Thymus (tissue), 11 donors: ENCODE measurements at regions not wholly inside any gene's neighbourhood (a gene's known extent, or its start where the extent isn't known, plus 50 kb on each side); places are given as distances from the start of the nearest gene placed in this dataset.

Experiments
- DNase-seq, 9 donors: peaks; one replicate each; pipeline ENCODE4 v3.0.0-alpha.2; 2013; ENCODE audit warnings: low spot score in 9 of 9, low read depth in 6 of 9, missing footprints in 1 of 9
- H3K27ac ChIP-seq, 2 donors: one replicate each; pipeline ENCODE4 v1.5.1; 2013; ENCODE audit warnings: control low read depth in 1 of 2, low read depth in 1 of 2, low read length in 1 of 2, mild to moderate bottlenecking in 1 of 2, moderate library complexity in 1 of 2
- H3K27me3 ChIP-seq, 2 donors: one replicate each; pipeline ENCODE4 v1.5.1; 2013; ENCODE audit warnings: low read length in 1 of 2; ENCODE audit not compliant: control insufficient read depth in 2 of 2, insufficient read depth in 1 of 2
- H3K36me3 ChIP-seq, 2 donors: one replicate each; pipeline ENCODE4 v1.5.1; 2013; ENCODE audit warnings: low read length in 1 of 2, mild to moderate bottlenecking in 1 of 2, moderate library complexity in 1 of 2; ENCODE audit not compliant: control insufficient read depth in 2 of 2, insufficient read depth in 2 of 2
- H3K4me1 ChIP-seq, 2 donors: one replicate each; pipeline ENCODE4 v1.5.1; 2013; ENCODE audit warnings: low read length in 2 of 2; ENCODE audit not compliant: control insufficient read depth in 2 of 2, insufficient read depth in 2 of 2
- H3K4me3 ChIP-seq, 2 donors: one replicate each; pipeline ENCODE4 v1.5.1; 2013; ENCODE audit warnings: low read length in 2 of 2, control low read depth in 1 of 2, mild to moderate bottlenecking in 1 of 2
- H3K9me3 ChIP-seq, 2 donors: one replicate each; pipeline ENCODE4 v1.5.1; 2013; ENCODE audit warnings: low read length in 1 of 2, mild to moderate bottlenecking in 1 of 2; ENCODE audit not compliant: control insufficient read depth in 2 of 2, insufficient read depth in 1 of 2
- WGBS: extraction: QIAGEN DNeasy Blood & Tissue Kit; methylation state at CpG from one replicate; pipeline ENCODE4 v1.1.7; 2013; 5-methylcytosine and 5-hydroxymethylcytosine counted together
- donor health status: healthy.

DNA sequence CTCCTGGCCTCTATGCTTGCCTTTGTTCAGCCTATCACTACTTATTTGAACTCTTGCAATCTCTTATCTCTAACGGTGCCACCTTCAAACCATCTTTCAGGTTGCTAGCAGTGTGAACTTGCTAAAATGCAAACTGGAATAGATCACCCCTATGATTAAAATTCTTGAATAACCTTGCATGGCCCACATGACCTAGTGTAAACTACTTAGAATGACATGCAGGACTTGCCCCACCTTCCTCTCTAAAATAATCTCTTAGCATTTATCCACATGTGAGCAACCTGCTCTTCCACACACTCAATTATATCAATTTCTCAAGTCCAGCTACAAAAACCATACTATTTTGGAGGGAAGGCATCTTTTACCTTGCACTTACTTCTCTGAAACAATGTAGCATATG, 137.6 kb downstream of the ETAA1 start:
- no peak overlapping the region for H3K27ac ChIP-seq
- no peaks in the 10 kb centered on the region for H3K9me3 ChIP-seq
- no peak for DNase-seq
- no peaks in the 10 kb centered on the region for H3K4me1 ChIP-seq
- 95% methylated on average over 1 of the region's 1 CpG for WGBS
- H3K27me3 ChIP-seq: no peaks in the 10 kb centered on the region
- no peaks in the 10 kb centered on the region for H3K36me3 ChIP-seq
- H3K4me3 ChIP-seq: no peak overlapping the region

GRCh38 chr2:67540962-67541361, 143.8 kb downstream of the ETAA1 start:
- Histone ChIP-seq H3K9me3 (peaks cover 0 to 23% of the 10 kb centered on the region in 2 donors), H3K36me3 (no peaks in the 10 kb centered on the region), H3K4me1 (no peaks in the 10 kb centered on the region), H3K27ac (no peak overlapping the region), H3K27me3 (no peaks in the 10 kb centered on the region), H3K4me3 (no peak overlapping the region)
- 93% methylated on average over 1 of the region's 1 CpG for WGBS
- no peak for DNase-seq

- DNase-seq: no peak
- Histone ChIP-seq H3K27ac (no peak overlapping the region), H3K4me1 (no peaks in the 10 kb centered on the region), H3K36me3 (no peaks in the 10 kb centered on the region), H3K4me3 (no peak overlapping the region), H3K9me3 (peaks cover 0 to 23% of the 10 kb centered on the region in 2 donors), H3K27me3 (no peaks in the 10 kb centered on the region)
- 99% methylated on average over 2 of the region's 2 CpGs for WGBS
Measured at GRCh38 chr2:67544286-67544685, 147.2 kb downstream of the ETAA1 start.

GRCh38 chr2:67548317-67549201, 151.4 kb downstream of the ETAA1 start:
- DNase-seq: no peak
- Histone ChIP-seq H3K4me1 (no peaks in the 10 kb centered on the region), H3K27me3 (no peaks in the 10 kb centered on the region), H3K9me3 (peaks cover 0 to 10% of the 10 kb centered on the region in 2 donors), H3K4me3 (no peak overlapping the region), H3K27ac (no peak overlapping the region), H3K36me3 (no peaks in the 10 kb centered on the region)
- WGBS: 93% methylated on average over 5 of the region's 5 CpGs

- Histone ChIP-seq H3K36me3 (no peaks in the 10 kb centered on the region), H3K4me1 (no peaks in the 10 kb centered on the region), H3K9me3 (no peaks in the 10 kb centered on the region), H3K4me3 (no peak overlapping the region), H3K27ac (no peak overlapping the region), H3K27me3 (no peaks in the 10 kb centered on the region)
- WGBS: 94% methylated on average over 3 of the region's 3 CpGs
- DNase-seq: no peak
Measured at GRCh38 chr2:67559156-67559555, 162.0 kb downstream of the ETAA1 start.

GRCh38 chr2:67560771-67561456, 163.8 kb downstream of the ETAA1 start:
- Histone ChIP-seq H3K36me3 (no peaks in the 10 kb centered on the region), H3K27me3 (no peaks in the 10 kb centered on the region), H3K4me1 (no peaks in the 10 kb centered on the region), H3K27ac (no peak overlapping the region), H3K9me3 (no peaks in the 10 kb centered on the region), H3K4me3 (no peak overlapping the region)
- 95% methylated on average over 4 of the region's 4 CpGs for WGBS
- DNase-seq: no peak

GRCh38 chr2:67561457-67561965, 164.4 kb downstream of the ETAA1 start:
- H3K9me3 ChIP-seq: peaks cover 0 to 3% of the 10 kb centered on the region in 2 donors
- no peak overlapping the region for H3K27ac ChIP-seq
- H3K27me3 ChIP-seq: no peaks in the 10 kb centered on the region
- WGBS: 96% methylated on average over 8 of the region's 8 CpGs
- no peaks in the 10 kb centered on the region for H3K36me3 ChIP-seq
- H3K4me1 ChIP-seq: no peaks in the 10 kb centered on the region
- no peak overlapping the region for H3K4me3 ChIP-seq
- DNase-seq: no peak

DNA sequence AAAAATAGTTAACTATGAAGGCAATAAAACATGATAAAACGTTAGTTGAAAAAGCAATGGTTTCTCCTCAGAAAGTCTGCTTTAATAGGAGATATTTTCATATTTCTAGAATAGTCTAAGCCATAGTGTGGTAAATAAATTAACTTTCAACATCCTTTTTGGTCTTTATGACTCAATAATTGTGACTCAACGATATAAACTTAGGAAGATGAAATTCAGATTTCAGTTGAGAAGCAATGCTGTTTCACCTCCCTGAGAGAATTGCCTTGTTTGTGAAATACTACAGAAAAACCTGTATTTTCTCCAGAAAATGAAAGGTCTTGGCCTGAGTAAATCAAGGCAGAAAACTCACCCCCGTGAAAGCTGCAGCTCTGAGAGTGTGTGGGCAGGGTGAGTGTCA, 166.9 kb downstream of the ETAA1 start:
- Histone ChIP-seq H3K4me1 (no peaks in the 10 kb centered on the region), H3K9me3 (peaks cover 0 to 3% of the 10 kb centered on the region in 2 donors), H3K27me3 (no peaks in the 10 kb centered on the region), H3K36me3 (no peaks in the 10 kb centered on the region), H3K27ac (no peak overlapping the region), H3K4me3 (no peak overlapping the region)
- no peak for DNase-seq
- 87% methylated on average over 3 of the region's 3 CpGs for WGBS

DNA sequence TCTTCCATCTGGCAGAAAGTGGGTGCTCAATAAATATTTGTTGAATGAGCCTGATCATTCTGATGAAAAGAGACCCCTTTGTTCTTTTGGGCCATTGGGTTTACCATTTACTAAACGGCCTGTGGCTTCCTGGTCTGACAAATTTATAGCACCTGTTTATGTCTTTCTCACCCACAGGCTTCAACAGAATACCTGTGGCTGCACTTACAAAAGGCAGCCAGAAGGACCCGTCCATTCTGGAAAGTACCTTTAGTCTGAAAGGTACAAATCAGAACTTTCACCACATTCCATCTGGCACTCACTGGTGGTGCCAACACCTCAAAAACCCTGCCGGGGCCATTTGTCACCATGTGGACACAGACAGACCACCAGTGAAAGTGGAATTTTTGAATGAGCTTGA, 167.5 kb downstream of the ETAA1 start:
- H3K9me3 ChIP-seq: peaks cover 0 to 3% of the 10 kb centered on the region in 2 donors
- 92% methylated on average over 3 of the region's 3 CpGs for WGBS
- H3K4me3 ChIP-seq: no peak overlapping the region
- no peaks in the 10 kb centered on the region for H3K4me1 ChIP-seq
- H3K36me3 ChIP-seq: no peaks in the 10 kb centered on the region
- no peak for DNase-seq
- H3K27me3 ChIP-seq: no peaks in the 10 kb centered on the region
- no peak overlapping the region for H3K27ac ChIP-seq
